ENCODE measurements at regions not wholly inside any gene's neighbourhood (a gene's known extent, or its start where the extent isn't known, plus 50 kb on each side); places are given as distances from the start of the nearest gene placed in this dataset.

- TF ChIP-seq CTCF (IDR thresholded peaks at IDR 0.05) (no peak), POLR2AphosphoS5 (IDR thresholded peaks at IDR 0.05) (no peak), EP300 (IDR thresholded peaks at IDR 0.05) (no peak)
Measured at GRCh38 chr2:82665691-82666090, 1793.4 kb downstream of the SUCLG1 start.
